HG03175 (cell line): ENCODE measurements at regions not wholly inside any gene's neighbourhood (a gene's known extent, or its start where the extent isn't known, plus 50 kb on each side); places are given as distances from the start of the nearest gene placed in this dataset.
A peak's percentile ranks its signal among the peaks of the same experiment; 100 is the strongest.
"Not testable (repeated sequence)": the region's sequence is repeated elsewhere in the genome, so short reads cannot be mapped to it uniquely, and the experiment has no call there.

ENCODE experiments used
- ATAC-seq: cut with Tn5 transposase; IDR thresholded peaks from one replicate; pipeline ENCODE4 v1.9.1; 2021; ENCODE audit warnings: mild to moderate bottlenecking, moderate library complexity; ENCODE audit not compliant: unreplicated experiment

- ATAC-seq = peak; percentile 93
Observed at GRCh38 chr20:12925210-12925755, 83.5 kb upstream of the SPTLC3 start.

DNA sequence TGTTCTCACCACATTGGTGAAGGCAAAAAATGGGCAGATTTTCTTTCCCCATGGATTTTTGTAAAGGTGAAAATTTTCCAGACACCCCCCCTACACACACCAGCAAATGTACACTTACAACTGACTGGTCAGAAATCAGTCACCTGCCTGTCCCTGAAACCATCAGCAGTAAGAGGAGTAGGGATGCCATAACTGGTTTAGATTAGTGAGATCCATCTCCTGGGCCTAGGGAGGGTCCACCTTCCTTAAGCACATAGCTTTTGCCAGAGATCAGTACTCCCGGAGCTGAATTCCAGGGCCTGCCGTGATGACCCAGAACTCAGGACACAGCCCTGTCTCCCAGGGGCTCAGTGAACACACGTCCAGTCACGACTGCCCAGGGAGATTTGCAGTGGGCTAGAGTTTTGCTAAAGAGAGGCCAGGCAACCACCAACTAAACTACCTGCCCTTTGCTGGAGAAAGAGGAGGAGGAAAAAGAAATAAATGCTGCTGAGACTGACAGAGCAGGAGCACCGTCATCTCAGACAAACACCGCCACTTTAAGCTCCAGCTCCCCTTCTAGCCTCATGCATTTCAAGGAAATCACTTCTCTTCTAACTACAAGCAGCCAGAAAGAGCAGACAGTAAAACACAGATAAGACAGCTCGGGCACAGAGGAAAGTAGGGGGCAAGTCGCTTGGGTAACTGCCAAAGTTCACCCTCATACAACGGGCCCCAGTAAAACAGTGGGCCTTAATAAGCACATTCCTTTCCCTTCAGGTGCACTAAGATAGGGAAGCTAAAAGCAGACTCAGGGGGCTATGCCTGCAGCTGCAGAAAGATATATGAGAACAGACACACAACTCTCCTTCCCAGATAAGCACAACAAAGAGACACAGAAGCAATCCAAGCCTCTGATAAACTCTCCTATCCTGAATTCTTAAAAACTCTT lies 82.6 kb upstream of the SPTLC3 start:
- no peak for ATAC-seq

GRCh38 chr20:12927489-12927888 lies 81.3 kb upstream of the SPTLC3 start:
- no peak for ATAC-seq

DNA sequence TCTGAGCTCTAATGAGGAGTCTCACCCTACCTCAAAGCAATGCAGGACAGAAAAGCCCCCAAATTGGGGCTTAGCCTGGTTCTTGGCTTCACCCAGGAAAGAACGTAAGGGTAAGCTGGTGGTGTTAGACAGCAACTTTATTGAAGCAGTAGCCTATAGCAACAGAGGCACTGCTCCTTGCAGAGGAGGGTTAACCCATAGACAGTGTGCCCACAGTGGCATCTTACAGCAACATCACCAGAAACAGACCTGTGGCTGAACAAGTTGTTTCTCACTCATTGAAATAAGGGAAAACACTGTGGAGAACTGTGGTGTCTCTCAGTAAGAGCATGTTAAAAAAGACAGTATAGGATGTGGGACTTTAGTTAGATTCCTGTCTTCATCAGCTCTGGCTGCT lies 80.4 kb upstream of the SPTLC3 start:
- no peak for ATAC-seq

- ATAC-seq = no peak
Observed at GRCh38 chr20:12928755-12929401, 79.9 kb upstream of the SPTLC3 start.

GRCh38 chr20:12936020-12936419 lies 72.8 kb upstream of the SPTLC3 start:
- no peak for ATAC-seq

DNA sequence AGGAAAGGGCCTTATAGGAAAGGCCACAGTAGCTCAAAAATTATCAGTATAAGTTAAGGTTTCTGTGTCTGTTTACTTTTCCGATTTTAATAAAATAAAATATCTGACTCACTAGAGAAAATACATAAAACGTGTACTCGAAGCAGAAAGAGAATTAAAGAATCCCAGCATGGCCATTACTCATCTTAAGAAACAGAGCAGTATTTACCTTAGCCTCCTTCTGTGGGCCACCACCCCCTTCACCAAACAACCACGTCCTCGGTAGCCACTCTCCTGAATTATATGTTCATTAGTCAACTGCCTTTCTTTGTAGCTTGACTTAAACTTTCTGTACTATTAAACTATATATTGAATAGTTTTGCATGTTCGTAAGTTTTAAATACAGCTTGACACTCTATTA lies 72.2 kb upstream of the SPTLC3 start:
- no peak for ATAC-seq

GRCh38 chr20:12941025-12941424 lies 67.7 kb upstream of the SPTLC3 start:
- ATAC-seq = no peak

DNA sequence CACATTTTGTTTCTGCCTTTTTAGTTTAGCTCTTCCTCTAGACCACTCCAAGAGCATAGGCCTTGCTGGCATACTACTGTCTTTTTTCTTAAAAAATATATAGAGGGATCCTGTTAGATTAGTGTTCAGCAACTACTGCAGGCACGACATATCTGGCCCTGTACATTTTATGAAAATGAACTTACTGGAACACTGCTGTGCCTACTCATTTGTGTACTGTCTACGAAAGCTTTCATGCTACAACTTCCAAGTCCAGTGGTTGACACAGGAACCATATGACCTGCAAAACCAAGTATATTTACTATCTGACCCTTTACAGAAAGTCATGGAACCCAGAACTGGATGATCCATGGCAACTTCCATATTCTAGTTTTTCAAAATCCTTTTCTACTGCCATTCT lies 66.6 kb upstream of the SPTLC3 start:
- ATAC-seq = no peak

GRCh38 chr20:12946789-12947188 lies 62.0 kb upstream of the SPTLC3 start:
- no peak for ATAC-seq

DNA sequence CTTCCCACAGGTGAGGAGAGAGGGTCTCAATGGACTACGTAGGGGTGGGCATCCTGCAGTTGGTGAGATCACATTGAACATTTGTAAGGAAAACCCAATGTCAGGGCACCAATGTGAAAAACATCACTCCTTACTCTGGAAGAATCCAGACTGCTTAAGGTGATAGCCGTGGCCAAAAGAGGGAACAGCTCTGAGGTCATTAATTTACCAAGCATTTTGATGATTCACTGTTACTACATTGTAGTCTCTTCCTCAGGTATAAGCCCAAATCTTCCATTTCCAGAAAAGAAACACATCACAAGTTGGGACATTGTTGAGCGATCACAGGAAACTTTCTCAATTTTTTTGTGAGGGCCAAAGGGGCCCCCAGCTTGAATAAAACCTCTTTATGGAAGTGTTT lies 61.1 kb upstream of the SPTLC3 start:
- no peak for ATAC-seq

- no peak for ATAC-seq
Observed at GRCh38 chr20:12949429-12949980, 59.3 kb upstream of the SPTLC3 start.

GRCh38 chr20:12954254-12954653 lies 54.5 kb upstream of the SPTLC3 start:
- ATAC-seq = not testable (repeated sequence)

DNA sequence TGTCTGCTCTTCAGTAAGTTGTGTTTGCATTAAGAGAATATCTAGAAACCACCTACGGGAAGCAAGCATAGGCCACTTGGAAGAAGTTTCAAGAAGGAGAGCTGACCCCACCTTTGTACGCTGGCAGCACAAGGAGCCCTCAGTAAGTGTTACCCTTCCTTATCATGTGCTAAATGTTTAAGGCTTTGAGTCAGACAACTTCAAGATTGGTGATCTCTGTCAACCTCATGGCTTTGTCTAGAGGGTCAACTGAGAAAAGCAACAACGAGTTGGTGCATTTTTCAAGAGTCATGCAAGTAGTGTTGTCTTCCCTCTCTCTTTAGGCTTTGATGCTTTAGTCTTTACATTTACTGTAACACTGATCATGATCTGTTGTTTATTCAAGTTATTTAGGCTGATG lies 53.2 kb upstream of the SPTLC3 start:
- no peak for ATAC-seq

DNA sequence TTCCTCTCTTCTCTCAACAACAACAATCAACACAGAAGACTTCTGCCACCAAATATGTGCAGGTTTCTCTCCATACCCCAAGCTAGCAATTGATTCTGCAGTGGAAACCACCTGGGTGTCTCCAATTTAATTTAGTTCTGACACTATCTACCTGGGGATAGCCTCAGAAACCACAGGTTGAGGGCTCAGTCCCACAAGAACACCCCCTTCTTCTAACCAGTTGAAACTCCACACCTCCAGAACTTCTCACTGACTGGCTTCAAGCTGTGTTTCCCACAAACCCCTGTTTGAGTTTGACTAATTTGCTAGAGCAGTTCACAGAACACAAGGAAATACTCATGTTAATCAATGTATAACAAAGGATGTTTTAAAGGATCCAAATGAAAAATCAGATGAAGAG lies 52.5 kb upstream of the SPTLC3 start:
- no peak for ATAC-seq

DNA sequence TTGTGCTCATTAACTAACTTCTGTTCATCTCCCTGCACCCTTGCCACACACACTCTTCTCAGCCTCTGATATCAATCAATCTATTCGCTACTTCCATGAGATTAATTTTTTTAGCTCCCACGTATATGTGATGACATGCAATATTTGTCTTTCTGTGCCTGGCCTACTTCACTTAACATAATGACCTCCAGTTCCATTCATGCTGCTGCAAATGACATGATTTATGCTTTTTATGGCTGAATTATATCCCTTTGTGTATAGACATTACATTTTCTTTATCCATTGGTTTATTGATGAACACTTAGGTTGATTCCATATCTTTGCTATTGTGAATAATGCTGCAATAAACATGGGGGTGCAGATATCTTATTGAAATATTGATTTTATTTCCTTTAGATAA lies 50.8 kb upstream of the SPTLC3 start:
- ATAC-seq = no peak
